HG03442 (cell line): ENCODE measurements at regions not wholly inside any gene's neighbourhood (a gene's known extent, or its start where the extent isn't known, plus 50 kb on each side); places are given as distances from the start of the nearest gene placed in this dataset.

Experiments
- ATAC-seq: cut with Tn5 transposase; IDR thresholded peaks from one replicate; pipeline ENCODE4 v1.9.1; 2021; ENCODE audit warnings: mild to moderate bottlenecking, moderate library complexity; ENCODE audit not compliant: unreplicated experiment

- ATAC-seq = no peak
Measured at GRCh38 chr20:52655395-52655794, 316.8 kb upstream of the TSHZ2 start.

- no peak for ATAC-seq
Measured at GRCh38 chr20:52654567-52654966, 317.6 kb upstream of the TSHZ2 start.

DNA sequence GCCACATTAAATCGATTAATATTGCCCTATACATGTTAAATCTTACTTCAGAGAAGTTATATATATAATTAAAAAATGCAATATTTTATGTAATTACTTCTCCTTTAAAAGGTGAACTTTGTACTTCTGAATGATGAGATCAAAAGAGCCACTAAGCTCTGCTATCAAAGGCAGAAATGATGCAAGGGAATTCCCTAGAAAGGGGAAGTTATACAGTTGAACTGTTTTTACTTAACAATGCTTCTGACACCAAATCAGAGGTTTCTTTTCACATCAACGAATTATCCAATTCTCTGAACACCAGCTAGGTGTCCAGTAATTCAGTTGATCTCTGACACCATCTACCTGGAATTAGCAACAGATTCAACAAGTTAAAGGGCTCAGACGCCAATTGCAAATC is 319.9 kb upstream of the TSHZ2 start:
- ATAC-seq = no peak

- ATAC-seq = no peak
Measured at GRCh38 chr20:52649727-52650126, 322.4 kb upstream of the TSHZ2 start.

- ATAC-seq = no peak
Measured at GRCh38 chr20:52645822-52646221, 326.3 kb upstream of the TSHZ2 start.

- ATAC-seq = no peak
Measured at GRCh38 chr20:52643034-52643433, 329.1 kb upstream of the TSHZ2 start.

- ATAC-seq = no peak
Measured at GRCh38 chr20:52637201-52637600, 335.0 kb upstream of the TSHZ2 start.

DNA sequence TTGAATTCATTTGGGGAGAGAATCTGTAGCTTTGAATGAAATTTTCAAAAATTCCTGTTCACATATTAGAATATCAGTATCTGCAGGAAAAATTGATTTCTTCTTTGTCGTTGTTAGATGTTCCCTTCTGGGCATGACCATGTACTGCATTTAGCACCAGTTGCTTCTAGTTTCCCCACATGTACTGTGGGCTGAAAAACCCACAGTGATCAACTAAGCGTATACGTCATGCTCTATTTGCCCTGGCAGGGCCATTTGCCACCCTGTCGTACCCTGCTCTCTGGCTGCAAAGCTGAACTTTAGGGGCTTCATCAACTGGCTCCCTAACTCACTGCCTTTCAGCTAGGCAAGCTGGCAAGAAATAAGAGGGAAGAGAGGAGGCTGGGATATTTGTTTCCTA is 340.7 kb upstream of the TSHZ2 start:
- ATAC-seq = no peak

- ATAC-seq = no peak
Measured at GRCh38 chr20:52630138-52630537, 342.0 kb upstream of the TSHZ2 start.

DNA sequence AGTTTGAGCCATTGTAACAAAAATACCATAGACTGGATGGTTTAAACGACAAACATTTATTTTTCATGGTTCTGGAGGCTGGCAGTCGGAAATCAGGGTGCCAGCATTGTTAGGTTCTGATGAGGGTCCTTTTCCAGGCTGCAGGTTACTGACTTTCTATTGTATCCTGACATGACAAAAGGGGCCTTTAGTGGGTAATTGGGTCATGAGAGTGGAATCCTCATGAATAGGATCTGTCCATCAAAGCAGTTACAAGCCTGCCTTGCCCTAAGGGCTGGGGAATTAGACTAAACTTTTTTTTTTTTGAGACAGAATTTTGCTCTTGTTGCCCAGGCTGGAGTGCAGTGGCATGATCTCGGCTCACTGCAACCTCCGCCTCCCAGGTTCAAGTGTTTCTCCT is 347.9 kb upstream of the TSHZ2 start:
- ATAC-seq = no peak

- ATAC-seq = no peak
Measured at GRCh38 chr20:52622081-52622480, 350.1 kb upstream of the TSHZ2 start.

GRCh38 chr20:52621401-52621800 is 350.8 kb upstream of the TSHZ2 start:
- ATAC-seq = no peak

- no peak for ATAC-seq
Measured at GRCh38 chr20:52619671-52620070, 352.5 kb upstream of the TSHZ2 start.

- ATAC-seq = no peak
Measured at GRCh38 chr20:52619101-52619500, 353.1 kb upstream of the TSHZ2 start.

- ATAC-seq = no peak
Measured at GRCh38 chr20:52616629-52617028, 355.5 kb upstream of the TSHZ2 start.

DNA sequence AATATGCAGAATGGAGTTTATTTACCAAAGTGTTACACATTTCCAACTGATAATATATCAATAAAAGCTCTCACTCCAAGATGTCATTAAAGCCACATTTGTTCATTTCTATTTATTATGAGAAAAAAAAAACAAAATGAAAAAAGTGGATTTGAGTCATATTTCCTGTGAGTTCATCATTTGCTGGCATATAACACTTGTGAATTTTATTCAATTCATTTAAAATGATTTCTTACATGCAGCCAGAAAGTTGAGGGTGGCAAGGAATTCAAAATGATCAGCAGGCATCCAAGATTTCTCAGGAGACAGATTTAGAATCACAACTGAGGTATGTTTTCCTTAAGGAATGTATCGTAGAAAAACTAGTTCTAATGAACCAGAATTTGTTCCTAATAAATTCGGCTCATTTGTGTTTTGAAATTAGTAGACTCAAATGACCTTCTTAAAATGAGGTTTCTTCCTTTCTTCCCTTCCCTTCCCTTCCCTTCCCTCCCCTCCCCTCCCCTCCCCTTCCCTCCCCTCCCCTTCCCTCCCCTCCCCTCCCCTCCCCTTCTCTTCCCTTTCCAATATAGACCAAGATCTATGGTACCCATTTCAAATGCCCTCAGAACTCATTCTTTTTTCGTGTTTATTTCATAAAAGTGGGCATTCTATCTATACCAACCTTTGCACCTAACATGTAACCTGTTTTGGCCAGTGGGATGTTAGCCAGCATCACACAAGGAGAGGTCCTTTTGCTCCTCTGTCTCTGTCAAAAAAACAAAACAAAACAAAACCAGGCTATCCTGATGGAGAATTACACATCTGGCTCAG is 357.9 kb upstream of the TSHZ2 start:
- ATAC-seq = no peak

- no peak for ATAC-seq
Measured at GRCh38 chr20:52612046-52612632, 360.0 kb upstream of the TSHZ2 start.

DNA sequence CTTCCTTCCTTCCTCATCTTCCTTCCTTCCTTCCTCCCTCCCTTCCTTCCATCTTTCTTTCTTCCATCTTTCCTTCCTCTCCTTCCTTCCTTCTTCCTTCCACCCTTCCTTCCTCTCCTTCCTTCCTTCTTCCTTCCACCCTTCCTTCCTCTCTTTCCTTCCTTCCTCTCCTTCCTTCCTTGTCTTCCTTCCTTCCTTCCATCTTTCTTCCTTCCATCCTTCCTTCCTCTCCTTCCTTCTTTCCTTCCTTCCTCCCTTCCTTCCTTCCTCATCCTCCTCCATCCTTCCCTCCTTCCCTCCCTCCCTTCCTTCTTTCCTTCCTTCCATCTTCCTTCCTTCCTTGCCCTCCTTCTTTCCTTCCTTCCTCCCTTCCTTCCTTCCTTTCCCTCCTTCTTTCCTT is 361.4 kb upstream of the TSHZ2 start:
- ATAC-seq = no peak

DNA sequence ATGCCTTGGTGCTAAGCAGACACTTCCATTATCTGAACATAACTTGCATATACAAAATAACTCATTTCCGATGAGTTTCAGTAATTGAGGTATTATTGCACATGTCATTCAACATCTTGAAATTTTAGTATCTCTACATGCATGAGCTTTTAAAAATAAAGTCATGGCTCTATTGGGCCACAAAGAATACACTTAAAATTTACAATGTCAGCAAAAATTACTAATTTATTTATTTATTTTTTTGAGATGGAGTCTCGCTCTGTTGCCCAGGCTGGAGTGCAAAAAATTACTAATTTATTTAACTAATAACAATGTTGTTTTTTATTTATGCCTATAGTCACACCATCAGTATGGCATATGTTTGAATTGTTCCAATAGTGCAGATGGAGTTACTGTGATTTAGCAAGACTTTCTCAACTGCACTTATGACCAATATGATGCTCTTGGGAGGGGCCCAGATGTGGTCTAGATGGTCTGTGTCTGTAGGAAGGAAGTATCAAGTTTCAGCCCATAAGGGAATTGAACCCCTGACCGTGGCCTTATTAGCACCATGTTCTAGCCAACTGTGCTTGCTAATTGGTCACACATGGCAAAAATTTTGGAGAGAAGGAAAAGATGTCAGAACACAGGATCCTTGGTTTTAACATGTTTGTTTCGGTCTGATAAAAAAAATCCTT is 370.7 kb upstream of the TSHZ2 start:
- no peak for ATAC-seq

DNA sequence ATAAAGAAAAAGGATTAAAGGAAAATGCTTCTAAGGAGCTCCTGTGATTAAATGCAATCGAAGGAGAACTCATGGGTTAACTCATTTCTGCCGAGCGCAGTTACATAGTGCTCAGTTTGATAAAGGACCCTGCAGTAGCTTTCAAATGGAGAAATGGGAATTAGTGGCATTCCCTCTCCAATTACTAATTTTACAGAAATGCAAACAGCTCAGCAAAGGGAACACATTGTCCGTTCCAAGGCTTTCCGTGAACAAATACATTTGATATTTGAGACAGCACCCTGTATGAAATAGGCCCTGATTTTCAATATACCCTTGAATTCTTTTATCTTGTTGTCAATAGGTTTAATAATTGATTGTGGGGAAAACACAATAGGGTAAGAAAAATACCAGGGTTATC is 375.9 kb upstream of the TSHZ2 start:
- ATAC-seq = no peak

DNA sequence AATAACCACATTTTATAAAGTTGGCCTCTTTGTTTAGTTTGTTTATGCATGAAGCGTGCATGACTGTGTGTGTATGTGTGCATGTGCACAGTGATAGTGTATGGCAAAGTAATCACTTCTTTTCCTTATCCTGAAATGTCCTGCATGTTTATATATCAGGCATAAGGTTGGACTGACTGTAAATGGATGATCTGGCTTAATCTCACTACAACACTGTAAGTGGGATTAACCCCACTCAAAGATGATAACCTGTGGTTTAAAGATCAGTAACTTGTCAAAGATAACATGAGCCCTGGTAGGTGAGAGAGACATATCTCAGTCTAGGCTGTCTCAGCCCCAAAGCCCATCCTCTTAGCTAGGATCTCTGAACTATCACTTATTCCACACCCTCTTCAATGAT is 376.6 kb upstream of the TSHZ2 start:
- ATAC-seq = no peak

DNA sequence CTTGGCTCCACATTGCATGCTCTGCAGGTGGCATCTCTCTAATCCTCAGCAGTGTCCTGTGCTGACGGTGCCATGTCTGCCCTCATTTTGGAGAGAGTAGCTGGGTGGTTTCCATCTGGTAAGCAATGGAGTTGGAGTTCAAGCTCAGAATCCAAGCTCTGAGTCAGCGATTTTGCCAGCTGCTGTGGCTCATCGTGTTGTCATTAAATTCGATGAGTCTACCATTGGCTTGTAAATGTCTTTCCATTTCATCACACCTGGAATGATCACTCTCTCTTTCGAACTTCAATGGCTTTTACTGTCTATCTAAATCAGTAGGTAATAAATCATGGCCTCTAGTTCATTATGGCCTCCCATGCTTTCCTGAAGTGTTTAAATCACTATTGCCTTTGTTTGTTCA is 378.5 kb upstream of the TSHZ2 start:
- ATAC-seq = no peak
